Osteoblast (primary cell): ENCODE measurements at regions not wholly inside any gene's neighbourhood (a gene's known extent, or its start where the extent isn't known, plus 50 kb on each side); places are given as distances from the start of the nearest gene placed in this dataset.

Experiments
- DNase-seq: peaks from one replicate; pipeline ENCODE4 v3.0.0; 2011; ENCODE audit warnings: low spot score, mixed read lengths; ENCODE audit not compliant: insufficient read length; ENCODE audit errors: missing footprints
- H2AFZ ChIP-seq: 2 replicates; pipeline ENCODE4 v1.6.0; 2011; ENCODE audit warnings: mild to moderate bottlenecking, low read length
- H3K27ac ChIP-seq: 2 replicates; pipeline ENCODE4 v1.5.1; 2011; ENCODE audit warnings: mild to moderate bottlenecking, low read depth, low read length, moderate library complexity
- H3K27me3 ChIP-seq: 2 replicates; pipeline ENCODE4 v1.6.0; 2012; ENCODE audit warnings: mild to moderate bottlenecking, control low read depth, inconsistent platforms, low read length, moderate library complexity; ENCODE audit not compliant: insufficient read depth
- H3K36me3 ChIP-seq: 2 replicates; pipeline ENCODE4 v1.5.1; 2011; ENCODE audit warnings: mild to moderate bottlenecking, low read length, control low read depth, moderate library complexity; ENCODE audit not compliant: insufficient read depth
- H3K4me1 ChIP-seq: 2 replicates; pipeline ENCODE4 v1.5.1; 2011; ENCODE audit warnings: mild to moderate bottlenecking, low read length, control low read depth, moderate library complexity; ENCODE audit not compliant: insufficient read depth
- H3K4me2 ChIP-seq: 2 replicates; pipeline ENCODE4 v1.6.0; 2011; ENCODE audit warnings: mild to moderate bottlenecking, low read length; ENCODE audit not compliant: insufficient read depth
- H3K4me3 ChIP-seq: fragments of 200-600 bp; sonication (generic); 3 replicates; pipeline ENCODE4 v1.5.1; 2012; ENCODE audit warnings: mild to moderate bottlenecking, low read length, inconsistent platforms; ENCODE audit not compliant: insufficient read depth
- H3K79me2 ChIP-seq: 2 replicates; pipeline ENCODE4 v1.6.0; 2012; ENCODE audit warnings: mild to moderate bottlenecking, low read length, control low read depth, inconsistent platforms; ENCODE audit not compliant: insufficient read depth
- H3K9me3 ChIP-seq: 2 replicates; pipeline ENCODE4 v1.5.1; 2011; ENCODE audit warnings: low read depth, low read length, control low read depth
- H4K20me1 ChIP-seq: 2 replicates; pipeline ENCODE4 v1.6.0; 2012; ENCODE audit warnings: mild to moderate bottlenecking, low read length, control low read depth; ENCODE audit not compliant: insufficient read depth
- TF ChIP-seq, protein P1 (sequence below): IDR thresholded peaks from 2 replicates; pipeline ENCODE4 v1.5.1; 2011; ENCODE audit warnings: mild to moderate bottlenecking, low read depth, low read length, moderate library complexity; ENCODE audit errors: extremely low read depth

DNA sequence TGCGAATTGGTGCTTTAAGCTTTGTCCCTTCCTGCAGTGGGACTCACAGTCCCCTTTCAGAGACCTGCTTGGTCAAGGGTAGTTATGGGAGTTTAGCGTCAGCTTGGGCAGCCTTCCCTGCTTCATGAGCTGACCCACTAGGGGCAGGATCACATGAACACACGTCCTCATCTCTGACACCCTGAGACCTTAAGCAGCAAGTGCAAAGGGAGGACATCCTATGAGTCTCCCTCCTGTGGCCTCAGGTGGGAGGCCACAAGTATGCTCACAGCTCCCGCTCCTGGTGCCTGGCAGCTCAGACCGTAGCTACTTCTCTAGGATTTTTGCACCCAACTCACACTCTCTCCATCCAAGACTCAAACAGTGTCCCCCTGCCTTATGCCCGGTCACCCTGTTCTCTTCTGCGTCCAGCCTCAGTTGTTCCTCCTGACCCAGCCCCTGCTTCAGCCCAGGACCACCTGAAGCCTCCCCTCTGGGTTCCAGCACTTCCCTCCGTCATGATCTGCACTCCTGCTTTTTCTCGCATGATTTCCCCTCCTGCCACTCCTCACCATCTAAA lies 136.6 kb upstream of the FAM20C start:
- no peaks in the 10 kb centered on the region for H3K79me2 ChIP-seq
- H3K36me3 ChIP-seq: no peaks in the 10 kb centered on the region
- H3K9me3 ChIP-seq: no peaks in the 10 kb centered on the region
- no peak overlapping the region for H2AFZ ChIP-seq
- H3K27ac ChIP-seq: no peak overlapping the region
- H3K4me3 ChIP-seq: no peak overlapping the region
- peak; percentile 58 for DNase-seq
- H3K27me3 ChIP-seq: peaks cover 35% of the 10 kb centered on the region
- TF ChIP-seq, protein P1, sequence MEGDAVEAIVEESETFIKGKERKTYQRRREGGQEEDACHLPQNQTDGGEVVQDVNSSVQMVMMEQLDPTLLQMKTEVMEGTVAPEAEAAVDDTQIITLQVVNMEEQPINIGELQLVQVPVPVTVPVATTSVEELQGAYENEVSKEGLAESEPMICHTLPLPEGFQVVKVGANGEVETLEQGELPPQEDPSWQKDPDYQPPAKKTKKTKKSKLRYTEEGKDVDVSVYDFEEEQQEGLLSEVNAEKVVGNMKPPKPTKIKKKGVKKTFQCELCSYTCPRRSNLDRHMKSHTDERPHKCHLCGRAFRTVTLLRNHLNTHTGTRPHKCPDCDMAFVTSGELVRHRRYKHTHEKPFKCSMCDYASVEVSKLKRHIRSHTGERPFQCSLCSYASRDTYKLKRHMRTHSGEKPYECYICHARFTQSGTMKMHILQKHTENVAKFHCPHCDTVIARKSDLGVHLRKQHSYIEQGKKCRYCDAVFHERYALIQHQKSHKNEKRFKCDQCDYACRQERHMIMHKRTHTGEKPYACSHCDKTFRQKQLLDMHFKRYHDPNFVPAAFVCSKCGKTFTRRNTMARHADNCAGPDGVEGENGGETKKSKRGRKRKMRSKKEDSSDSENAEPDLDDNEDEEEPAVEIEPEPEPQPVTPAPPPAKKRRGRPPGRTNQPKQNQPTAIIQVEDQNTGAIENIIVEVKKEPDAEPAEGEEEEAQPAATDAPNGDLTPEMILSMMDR: no peak
- no peak overlapping the region for H3K4me2 ChIP-seq
- H4K20me1 ChIP-seq: no peaks in the 10 kb centered on the region
- no peaks in the 10 kb centered on the region for H3K4me1 ChIP-seq

DNA sequence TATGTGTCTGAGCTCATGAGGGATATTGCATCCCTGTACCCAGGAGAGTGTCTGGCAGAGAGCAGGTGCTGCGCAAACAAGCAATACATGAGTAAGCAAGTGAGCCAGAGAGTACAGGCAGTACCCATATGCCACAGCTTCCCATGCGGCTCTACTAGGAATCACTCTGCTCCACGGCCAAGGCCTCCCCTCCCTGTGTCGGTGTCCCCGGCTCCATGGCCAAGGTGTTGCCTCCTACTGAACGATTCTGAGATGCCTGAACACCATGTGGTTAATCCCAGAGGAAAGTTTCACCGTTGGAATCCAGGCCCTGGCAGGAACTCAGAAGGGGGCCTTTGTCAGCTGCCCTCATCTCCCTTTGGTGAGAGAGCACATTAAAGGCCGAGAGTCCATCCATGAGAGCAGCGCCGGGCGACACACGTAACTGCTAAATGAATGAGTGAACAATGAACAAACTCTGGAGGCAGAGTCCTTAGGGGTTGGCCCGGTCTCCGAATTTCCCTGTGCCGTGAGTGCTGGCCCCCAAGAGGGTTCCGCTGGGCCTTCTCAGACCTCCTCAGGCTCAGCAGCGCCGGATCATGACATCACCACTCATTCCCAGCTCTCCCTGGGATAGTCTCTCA lies 136.0 kb upstream of the FAM20C start:
- no peak overlapping the region for H3K27ac ChIP-seq
- H3K79me2 ChIP-seq: no peaks in the 10 kb centered on the region
- no peak overlapping the region for H3K4me3 ChIP-seq
- H3K9me3 ChIP-seq: no peaks in the 10 kb centered on the region
- TF ChIP-seq, protein P1: no peak
- DNase-seq: no peak
- H3K36me3 ChIP-seq: no peaks in the 10 kb centered on the region
- no peaks in the 10 kb centered on the region for H4K20me1 ChIP-seq
- H2AFZ ChIP-seq: no peak overlapping the region
- H3K27me3 ChIP-seq: peaks cover 29% of the 10 kb centered on the region
- no peak overlapping the region for H3K4me2 ChIP-seq
- H3K4me1 ChIP-seq: no peaks in the 10 kb centered on the region

DNA sequence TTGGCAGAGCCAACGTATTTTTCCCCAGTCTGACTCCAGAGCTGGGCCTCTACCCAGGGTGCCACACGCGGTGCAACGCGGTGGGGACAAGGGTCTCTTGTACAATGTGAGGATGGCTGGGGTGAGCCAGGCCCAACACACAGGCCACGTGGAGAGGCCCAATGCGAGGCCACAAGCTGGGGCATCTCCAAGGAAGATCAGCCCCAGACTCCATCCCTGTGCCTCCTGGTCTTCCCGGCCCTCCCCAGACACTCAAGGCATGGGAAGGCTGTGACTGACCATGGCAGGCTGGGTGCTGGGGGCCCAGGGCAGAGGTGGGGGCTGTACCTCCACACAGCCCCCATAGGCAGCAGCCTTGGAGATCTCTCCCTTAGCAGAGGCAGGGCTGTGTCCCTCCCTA lies 135.3 kb upstream of the FAM20C start:
- no peak for DNase-seq
- Histone ChIP-seq H3K4me2 (no peak overlapping the region), H4K20me1 (no peaks in the 10 kb centered on the region), H3K9me3 (no peaks in the 10 kb centered on the region), H3K27me3 (peaks cover 25% of the 10 kb centered on the region), H3K79me2 (no peaks in the 10 kb centered on the region), H3K36me3 (no peaks in the 10 kb centered on the region), H3K4me3 (no peak overlapping the region), H3K27ac (no peak overlapping the region), H3K4me1 (no peaks in the 10 kb centered on the region), H2AFZ (no peak overlapping the region)
- TF ChIP-seq, protein P1: no peak

DNA sequence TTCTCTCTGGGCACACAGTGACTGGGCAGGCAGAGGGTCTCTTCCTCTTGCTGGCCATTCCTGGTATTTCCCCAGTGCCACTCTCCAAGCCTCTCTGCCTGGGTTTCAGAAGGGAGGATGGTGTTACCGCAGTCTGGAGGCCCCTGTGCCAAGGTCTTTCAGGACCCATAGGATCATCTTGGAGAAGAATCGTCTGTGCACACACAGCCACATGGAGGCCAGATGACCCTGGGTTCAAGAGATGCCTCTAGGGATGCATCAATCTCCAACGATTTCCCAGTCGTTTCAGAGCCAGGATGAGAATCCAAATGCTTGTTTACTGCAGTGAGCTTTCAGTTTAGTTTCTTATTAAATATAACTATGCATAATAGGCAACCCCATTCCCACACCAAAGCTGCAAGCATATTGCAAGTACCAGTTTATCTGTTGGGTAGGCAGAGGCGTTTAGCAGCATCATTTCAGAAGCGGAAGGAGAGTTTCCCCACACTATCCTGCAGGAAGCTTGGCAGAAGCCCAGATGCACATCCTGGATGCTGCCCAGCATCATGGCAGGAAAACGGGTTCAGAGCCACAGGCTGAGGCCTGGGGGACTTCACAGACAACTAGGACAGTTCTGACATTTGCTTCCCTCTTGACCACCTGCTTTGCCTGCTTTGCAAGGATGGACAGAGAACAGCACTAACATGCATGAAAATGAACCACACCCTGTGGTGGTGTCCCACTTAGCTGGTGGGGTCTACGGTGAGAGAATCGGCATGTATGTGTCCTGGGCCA lies 134.7 kb upstream of the FAM20C start:
- Histone ChIP-seq H2AFZ (no peak overlapping the region), H3K4me3 (no peak overlapping the region), H3K27me3 (peaks cover 25% of the 10 kb centered on the region), H3K36me3 (no peaks in the 10 kb centered on the region), H3K4me2 (no peak overlapping the region), H4K20me1 (no peaks in the 10 kb centered on the region), H3K9me3 (no peaks in the 10 kb centered on the region), H3K27ac (no peak overlapping the region), H3K79me2 (no peaks in the 10 kb centered on the region), H3K4me1 (no peaks in the 10 kb centered on the region)
- DNase-seq: peak; percentile 38
- TF ChIP-seq, protein P1: no peak
